Parathyroid adenoma (tissue), 2 donors: ENCODE measurements at regions not wholly inside any gene's neighbourhood (a gene's known extent, or its start where the extent isn't known, plus 50 kb on each side); places are given as distances from the start of the nearest gene placed in this dataset.

Source experiments
- H2AFZ ChIP-seq: fragments of 300-600 bp; sonication (generic); one replicate; pipeline ENCODE4 v1.7.0; 2017; ENCODE audit warnings: antibody characterized with exemption, mild to moderate bottlenecking
- H3K27ac ChIP-seq: fragments of 300-600 bp; sonication (generic); one replicate; pipeline ENCODE4 v1.7.0; 2017
- H3K27me3 ChIP-seq: fragments of 300-600 bp; sonication (generic); one replicate; pipeline ENCODE4 v1.7.0; 2017; ENCODE audit warnings: low read length; ENCODE audit not compliant: control insufficient read depth, insufficient read depth
- H3K36me3 ChIP-seq: fragments of 300-600 bp; sonication (generic); one replicate; pipeline ENCODE4 v1.7.0; 2017; ENCODE audit warnings: low read length; ENCODE audit not compliant: control insufficient read depth, insufficient read depth
- H3K4me1 ChIP-seq: fragments of 300-600 bp; sonication (generic); one replicate; pipeline ENCODE4 v1.7.0; 2017; ENCODE audit warnings: control low read depth
- H3K4me2 ChIP-seq: fragments of 300-600 bp; sonication (generic); one replicate; pipeline ENCODE4 v1.7.0; 2017; ENCODE audit warnings: low read length
- H3K4me3 ChIP-seq: fragments of 300-600 bp; sonication (generic); one replicate; pipeline ENCODE4 v1.7.0; 2017; ENCODE audit warnings: low read depth, low read length
- H3K79me2 ChIP-seq: fragments of 300-600 bp; sonication (generic); one replicate; pipeline ENCODE4 v1.7.0; 2017; ENCODE audit warnings: control low read depth
- H3K9ac ChIP-seq: fragments of 300-600 bp; sonication (generic); one replicate; pipeline ENCODE4 v1.7.0; 2017; ENCODE audit warnings: mild to moderate bottlenecking
- H3K9me3 ChIP-seq: fragments of 300-600 bp; sonication (generic); one replicate; pipeline ENCODE4 v1.7.0; 2017; ENCODE audit warnings: low read length; ENCODE audit not compliant: control insufficient read depth
- CTCF ChIP-seq: fragments of 300-600 bp; sonication (generic); IDR thresholded peaks from one replicate; pipeline ENCODE4 v1.7.0; 2017; ENCODE audit warnings: antibody characterized with exemption, mild to moderate bottlenecking
- donor health status: primary hyperparathyroidism.

DNA sequence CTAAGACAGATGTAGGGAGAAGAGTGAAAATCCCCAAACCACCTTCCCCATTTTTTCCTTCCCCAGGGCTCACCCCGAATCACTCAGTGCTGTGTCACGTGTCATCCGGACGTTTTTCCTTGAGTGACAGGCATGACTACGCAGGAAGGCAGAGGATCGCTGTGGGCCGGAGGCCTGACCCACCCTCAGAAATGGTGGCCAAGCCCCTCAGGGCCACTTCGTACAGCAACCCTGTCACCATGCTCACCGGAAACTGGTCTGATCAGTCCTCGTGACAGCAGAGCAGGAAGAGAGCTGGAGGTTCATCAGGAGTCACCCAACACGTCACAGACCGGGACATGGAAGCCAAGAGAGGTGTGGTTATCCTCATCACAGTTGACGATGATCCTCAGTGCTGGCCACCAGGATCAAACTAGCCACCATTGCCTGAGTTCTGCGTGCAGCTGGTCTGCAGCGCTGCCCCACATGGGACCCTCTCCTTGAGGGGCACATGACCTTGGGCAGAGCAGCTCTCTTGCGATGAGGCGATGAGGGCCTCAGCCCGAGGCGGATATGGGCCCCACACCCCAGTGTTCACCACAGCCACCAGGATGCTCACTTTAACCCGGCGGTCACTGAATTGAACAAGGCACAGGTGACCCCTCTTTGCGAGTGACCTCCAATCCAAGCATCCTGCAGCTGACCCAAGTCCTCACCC is 99.3 kb upstream of the INSIG1 start:
- Histone ChIP-seq H3K27ac (no peak overlapping the region), H3K9me3 (no peaks in the 10 kb centered on the region), H2AFZ (no peak overlapping the region), H3K27me3 (no peaks in the 10 kb centered on the region), H3K9ac (no peak overlapping the region), H3K4me1 (no peaks in the 10 kb centered on the region), H3K4me2 (no peak overlapping the region), H3K36me3 (no peaks in the 10 kb centered on the region), H3K4me3 (no peak overlapping the region), H3K79me2 (no peaks in the 10 kb centered on the region)
- no peak for TF ChIP-seq CTCF

GRCh38 chr7:155198901-155199845 is 98.5 kb upstream of the INSIG1 start:
- H3K4me3 ChIP-seq = no peak overlapping the region
- H3K27ac ChIP-seq = no peak overlapping the region
- no peak for TF ChIP-seq CTCF
- no peak overlapping the region for H3K4me2 ChIP-seq
- H3K9me3 ChIP-seq = no peaks in the 10 kb centered on the region
- H3K36me3 ChIP-seq = no peaks in the 10 kb centered on the region
- no peaks in the 10 kb centered on the region for H3K4me1 ChIP-seq
- no peak overlapping the region for H3K9ac ChIP-seq
- H3K27me3 ChIP-seq = no peaks in the 10 kb centered on the region
- H2AFZ ChIP-seq = no peak overlapping the region
- H3K79me2 ChIP-seq = no peaks in the 10 kb centered on the region

- Histone ChIP-seq H3K4me2 (no peak overlapping the region), H3K4me3 (no peak overlapping the region), H3K9me3 (no peaks in the 10 kb centered on the region), H3K9ac (no peak overlapping the region), H3K27ac (no peak overlapping the region), H3K79me2 (no peaks in the 10 kb centered on the region), H3K4me1 (no peaks in the 10 kb centered on the region), H2AFZ (no peak overlapping the region), H3K27me3 (no peaks in the 10 kb centered on the region), H3K36me3 (no peaks in the 10 kb centered on the region)
- TF ChIP-seq CTCF = no peak
Observed at GRCh38 chr7:155201325-155202087, 96.2 kb upstream of the INSIG1 start.

GRCh38 chr7:155202106-155202871 is 95.4 kb upstream of the INSIG1 start:
- no peak overlapping the region for H3K4me2 ChIP-seq
- H3K4me3 ChIP-seq = no peak overlapping the region
- H3K9ac ChIP-seq = no peak overlapping the region
- no peaks in the 10 kb centered on the region for H3K36me3 ChIP-seq
- no peak overlapping the region for H3K27ac ChIP-seq
- H2AFZ ChIP-seq = no peak overlapping the region
- TF ChIP-seq CTCF = no peak
- H3K79me2 ChIP-seq = no peaks in the 10 kb centered on the region
- H3K9me3 ChIP-seq = no peaks in the 10 kb centered on the region
- H3K27me3 ChIP-seq = no peaks in the 10 kb centered on the region
- H3K4me1 ChIP-seq = no peaks in the 10 kb centered on the region
